ENCODE measurements at regions not wholly inside any gene's neighbourhood (a gene's known extent, or its start where the extent isn't known, plus 50 kb on each side); places are given as distances from the start of the nearest gene placed in this dataset.

DNA sequence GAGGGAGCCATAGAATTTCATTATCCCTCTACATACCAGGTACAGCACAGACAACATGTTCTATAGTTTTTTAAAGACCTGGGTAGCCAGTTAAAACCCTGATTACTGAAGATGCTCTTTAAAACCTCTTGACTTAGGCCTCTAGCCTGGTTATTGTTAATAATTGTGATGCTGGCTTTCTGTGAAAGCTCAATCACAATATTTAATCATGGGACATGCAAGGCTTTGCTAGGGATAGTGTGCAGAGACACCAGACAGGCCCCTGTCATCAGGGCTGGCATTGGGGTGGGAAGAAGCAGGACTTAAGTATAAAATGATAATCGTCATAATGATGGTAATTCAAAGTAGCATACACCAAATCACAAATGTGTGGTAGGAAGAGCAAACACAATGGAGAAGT lies 274.4 kb downstream of the PTBP2 start:
- no peak for DNase-seq (ENCODE audit: low spot score)

DNA sequence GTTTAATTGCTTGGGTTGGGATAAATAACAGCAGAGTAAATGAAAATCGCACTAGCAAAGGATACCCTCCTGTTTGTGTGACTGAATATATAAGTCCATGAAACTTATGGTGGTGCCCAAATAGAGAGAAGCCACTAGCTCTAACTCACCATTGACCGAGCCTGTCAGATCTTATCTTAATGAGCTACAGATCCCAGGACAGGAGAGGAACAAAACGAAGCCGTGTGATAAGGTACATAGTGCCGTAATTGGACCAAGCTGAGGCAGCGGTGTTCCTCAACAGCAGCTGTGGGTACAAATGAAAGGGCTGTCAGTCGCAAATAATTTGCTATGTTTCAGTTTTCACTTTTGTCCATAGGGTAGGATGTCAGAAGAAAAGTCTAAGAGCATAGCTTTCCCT lies 276.1 kb downstream of the PTBP2 start:
- no peak for DNase-seq (ENCODE audit: low spot score)

DNA sequence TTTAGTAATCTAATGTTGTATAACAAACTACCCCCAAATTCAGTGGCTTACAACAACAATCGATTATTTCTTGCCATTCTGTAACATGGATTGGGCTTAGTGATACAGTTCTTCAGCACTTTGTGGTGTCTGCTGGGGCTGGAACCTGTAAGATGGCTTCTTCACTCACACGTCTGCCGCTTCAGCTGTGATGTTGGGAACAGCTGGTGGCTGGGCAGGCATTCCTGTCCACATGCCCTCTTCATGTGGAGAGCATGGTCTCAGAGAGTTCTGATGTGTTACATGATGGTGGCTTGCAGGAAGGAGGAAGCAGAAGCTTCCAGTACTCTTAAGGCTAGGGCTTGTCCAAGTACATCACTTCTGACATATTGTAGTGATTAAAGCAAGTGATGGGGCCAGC lies 276.9 kb downstream of the PTBP2 start:
- DNase-seq (ENCODE audit: low spot score) = no peak

DNA sequence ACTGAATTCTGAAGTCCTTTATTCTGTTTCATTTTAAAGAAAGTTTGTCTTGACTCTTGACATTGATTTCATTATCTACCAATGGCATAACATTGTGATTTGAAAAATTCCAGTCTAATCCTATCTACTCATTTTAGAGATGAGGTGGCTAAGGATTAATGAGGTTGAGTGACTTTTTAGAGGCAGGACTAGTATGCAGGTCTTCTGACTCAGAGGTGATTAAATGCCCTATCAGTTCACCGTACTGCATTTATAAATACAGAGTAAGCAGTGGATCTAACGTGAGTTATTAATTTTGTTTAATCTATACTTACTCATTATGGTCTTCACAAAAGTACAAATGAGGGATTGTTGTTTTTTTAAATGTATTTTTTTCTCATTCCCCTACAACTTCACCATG lies 277.6 kb downstream of the PTBP2 start:
- DNase-seq (ENCODE audit: low spot score) = no peak

DNA sequence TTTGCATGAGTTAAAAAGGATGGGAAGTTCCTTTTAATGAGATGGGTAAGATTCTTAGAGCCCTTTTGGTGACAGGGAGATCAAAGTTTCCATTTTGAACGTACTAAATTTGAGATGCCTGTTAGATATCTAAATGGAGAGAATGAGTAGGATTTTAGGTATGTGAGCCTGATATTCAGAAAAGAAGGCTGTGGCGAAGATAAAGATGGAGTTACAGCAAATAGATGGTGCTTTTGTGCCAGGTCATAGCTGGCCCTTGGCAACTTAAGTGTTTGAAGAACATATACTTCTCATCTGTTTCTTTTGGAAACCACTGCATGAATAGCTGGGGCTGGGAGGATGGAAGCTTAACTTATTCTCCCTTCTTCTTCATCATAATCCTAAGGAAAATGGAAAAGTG lies 282.5 kb downstream of the PTBP2 start:
- DNase-seq (ENCODE audit: low spot score) = no peak

DNA sequence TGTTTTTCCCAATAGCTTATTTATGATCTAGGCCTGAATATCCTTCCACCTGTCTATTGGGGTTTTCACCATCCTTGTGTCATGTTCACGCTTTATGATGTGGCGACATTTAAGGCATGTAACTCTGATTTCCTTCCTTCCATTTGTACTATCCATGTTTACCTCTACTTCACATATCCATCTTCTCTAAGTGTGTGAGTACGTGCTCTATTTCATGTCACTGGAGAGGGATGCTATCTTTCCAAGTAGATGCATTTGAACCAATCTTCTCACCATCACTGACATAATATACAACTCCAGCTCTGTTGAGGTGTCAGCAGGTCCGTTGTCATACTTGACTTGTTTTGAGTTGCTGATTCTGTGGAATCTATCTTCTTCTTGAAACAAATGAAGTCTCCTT lies 283.2 kb downstream of the PTBP2 start:
- no peak for DNase-seq (ENCODE audit: low spot score)

DNA sequence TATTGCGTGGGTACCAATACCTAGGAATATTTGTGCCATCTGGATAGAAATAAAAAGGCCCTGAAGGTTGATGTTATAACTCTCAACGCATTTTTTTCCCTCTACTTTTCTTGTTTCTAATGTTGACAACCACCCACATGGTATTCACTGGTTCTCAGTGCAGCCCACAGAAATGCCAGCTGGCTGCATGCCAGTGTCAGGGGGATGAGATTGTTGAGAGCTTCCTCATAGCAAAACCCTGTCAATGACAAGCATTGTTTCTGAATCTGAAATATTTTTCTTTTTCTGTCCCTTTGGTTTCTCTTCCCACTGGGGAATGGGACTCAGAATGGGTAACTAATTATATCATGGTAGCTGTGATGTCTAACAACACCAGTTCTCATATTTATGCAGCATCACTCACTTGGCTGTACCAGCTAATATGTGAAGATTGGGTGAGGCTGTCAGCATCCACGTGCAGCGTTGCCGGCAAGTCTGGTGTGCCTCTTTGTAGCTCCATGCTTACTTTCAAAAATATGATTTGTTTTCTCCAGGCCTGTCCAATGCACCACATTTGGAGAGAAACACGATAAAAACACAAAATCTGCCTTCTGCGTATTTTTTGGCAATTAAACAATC lies 284.6 kb downstream of the PTBP2 start:
- DNase-seq (ENCODE audit: low spot score) = peak; percentile 8

DNA sequence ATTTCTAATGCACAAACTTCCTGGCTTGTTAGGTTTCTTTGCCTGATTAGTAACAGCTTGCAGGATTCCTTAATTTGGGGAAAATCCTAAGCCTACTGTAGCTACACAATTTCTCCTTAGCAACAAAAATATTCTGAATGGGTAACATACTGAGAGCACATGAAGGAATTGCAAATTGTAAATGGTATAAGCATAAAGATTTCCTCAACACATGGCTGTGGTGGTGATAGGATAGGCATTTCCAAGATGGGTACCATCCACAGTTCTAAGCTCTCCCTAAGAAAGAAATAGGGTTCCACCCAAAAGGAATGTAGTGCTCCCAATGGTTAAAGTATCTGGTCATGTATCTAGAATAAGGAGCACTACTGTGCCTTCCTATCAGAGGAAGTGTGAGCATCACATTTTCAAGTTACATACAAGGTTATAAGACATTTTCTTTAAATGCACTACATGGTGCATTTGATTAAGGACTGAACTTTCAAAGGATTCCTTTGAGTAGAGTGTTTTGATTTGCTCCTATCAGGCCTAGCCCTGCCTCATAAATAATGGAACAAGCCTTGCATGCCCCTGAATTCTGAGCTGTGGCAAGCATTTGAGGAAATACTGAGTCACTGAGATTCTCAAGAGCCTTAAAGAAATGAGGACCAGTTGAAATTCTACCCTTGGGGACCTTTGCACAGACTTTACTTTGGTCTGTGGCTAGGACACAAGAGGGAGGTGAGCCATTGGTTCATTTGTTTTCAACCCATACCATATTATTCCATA lies 286.4 kb downstream of the PTBP2 start:
- no peak for DNase-seq (ENCODE audit: low spot score)

DNA sequence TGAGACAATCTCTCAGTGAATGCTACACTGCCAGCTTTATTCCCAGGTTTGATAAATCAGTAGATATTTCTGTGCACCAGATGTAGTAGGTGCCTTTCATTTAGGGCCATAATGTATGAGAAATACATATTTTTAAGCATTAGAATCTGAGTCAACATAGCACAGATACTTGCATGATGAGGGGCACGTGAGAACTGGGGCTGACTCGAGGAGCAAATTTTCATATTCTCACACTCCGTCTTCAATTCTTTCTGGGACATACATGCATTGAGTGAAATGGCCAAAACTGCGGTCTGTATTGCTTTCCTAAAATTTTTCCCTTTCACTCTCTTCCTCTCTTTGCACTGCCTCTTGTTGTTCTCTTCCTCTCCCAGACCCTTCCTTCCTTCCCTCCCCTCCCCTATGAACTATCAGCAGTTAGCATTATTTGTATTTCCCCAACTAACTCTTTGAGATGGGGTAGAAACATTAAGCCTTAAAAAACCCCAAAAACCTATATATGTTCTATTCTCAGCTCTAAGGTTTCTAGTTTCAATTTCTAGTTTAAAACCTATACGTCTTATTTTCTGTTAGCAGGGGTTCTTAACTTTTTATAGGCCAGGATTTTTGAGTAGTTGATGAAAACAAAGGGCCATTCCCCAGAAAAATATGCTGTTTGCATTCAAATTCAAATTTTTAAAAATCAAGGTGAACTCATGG lies 289.1 kb downstream of the PTBP2 start:
- no peak for DNase-seq (ENCODE audit: low spot score)

DNA sequence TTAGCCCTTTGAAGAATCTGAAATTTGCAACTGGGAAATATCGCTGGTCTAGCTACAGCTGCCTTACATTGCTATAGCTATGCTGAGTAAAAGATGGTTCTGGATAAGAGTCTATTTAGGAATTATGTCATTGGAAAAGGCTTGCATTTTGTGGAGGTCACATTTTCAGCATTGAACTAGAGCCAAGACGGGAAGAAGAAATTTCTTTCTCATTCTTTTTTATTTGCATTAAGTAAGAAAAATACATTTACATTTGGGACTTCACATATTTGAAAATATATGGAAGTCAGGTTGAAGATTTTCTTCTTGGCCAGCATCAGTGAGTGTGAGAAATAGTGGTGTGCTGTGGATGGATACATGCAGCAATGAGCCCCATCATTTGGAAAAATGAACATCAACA lies 291.6 kb downstream of the PTBP2 start:
- no peak for DNase-seq (ENCODE audit: low spot score)

DNA sequence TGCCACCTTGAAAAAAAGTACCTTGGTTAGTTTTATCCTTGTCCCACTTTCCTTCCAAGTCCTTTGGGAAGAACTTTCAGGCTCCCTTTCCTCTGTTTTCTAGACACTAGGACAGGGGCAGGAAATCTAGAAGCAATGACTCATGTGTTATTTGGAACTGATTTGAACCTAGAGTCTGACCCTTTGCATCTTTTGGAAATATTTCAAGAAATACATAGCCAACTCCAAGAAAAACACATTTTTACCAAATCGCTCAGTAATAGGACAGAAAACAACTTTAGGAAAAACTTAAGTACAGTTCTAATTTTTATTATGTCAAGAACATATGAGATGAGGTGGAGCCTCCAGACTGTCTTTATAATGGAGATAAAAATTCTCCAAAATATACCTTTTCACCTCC lies 292.4 kb downstream of the PTBP2 start:
- DNase-seq (ENCODE audit: low spot score) = peak; percentile 41

DNA sequence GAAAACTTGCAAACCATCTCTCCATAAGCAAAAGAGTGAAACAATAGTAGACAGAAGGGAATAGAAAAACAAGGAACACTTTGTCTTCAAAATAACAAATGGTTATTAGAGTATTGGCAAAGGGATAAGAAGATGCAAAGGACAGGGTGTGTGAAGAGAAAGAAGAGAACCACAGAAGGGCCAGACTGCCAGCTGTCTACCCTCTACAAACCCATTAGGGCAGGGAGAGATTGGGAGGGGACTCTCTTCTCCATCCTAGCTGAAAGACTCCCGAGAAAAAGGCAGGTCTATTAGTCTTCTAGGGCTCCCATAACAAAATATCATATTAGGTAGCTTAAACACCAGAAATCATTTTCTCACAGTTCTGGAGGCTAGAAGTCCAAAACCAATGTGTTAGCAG lies 292.8 kb downstream of the PTBP2 start:
- DNase-seq (ENCODE audit: low spot score) = no peak

DNA sequence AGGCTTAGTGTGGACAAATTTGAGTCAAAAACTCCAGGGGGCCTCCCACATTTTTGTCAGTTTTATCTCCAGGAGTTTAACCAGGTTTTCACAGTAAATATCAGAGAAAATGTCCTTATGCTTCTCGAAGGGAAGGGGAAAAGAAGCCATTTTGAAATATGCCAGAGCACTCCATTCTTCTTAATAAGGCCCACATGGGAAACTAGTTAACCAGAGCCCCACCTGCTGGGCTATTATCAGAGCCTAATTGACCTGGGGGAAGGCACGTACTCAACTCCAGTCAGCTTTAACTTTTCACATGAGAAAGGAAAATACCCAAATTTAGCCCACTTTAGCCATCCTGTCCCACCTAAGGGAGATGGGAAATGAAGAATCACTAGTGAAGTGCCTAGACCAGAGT lies 296.3 kb downstream of the PTBP2 start:
- DNase-seq (ENCODE audit: low spot score) = no peak

Data from hepatic stellate cell (primary cell).